ENCODE measurements at regions not wholly inside any gene's neighbourhood (a gene's known extent, or its start where the extent isn't known, plus 50 kb on each side); places are given as distances from the start of the nearest gene placed in this dataset.
"Not testable (repeated sequence)": the region's sequence is repeated elsewhere in the genome, so short reads cannot be mapped to it uniquely, and the experiment has no call there.

- in situ Hi-C loops (cut with MboI; ENCODE audit: low sequenced_read_pairs): not testable (repeated sequence)
Observed at GRCh38 chr3:192968901-192969300, 51.2 kb upstream of the MB21D2 start.

GRCh38 chr3:192980632-192981031, 63.0 kb upstream of the MB21D2 start:
- in situ Hi-C loops (cut with MboI; ENCODE audit: low sequenced_read_pairs): no loop called here

- in situ Hi-C loops (cut with MboI; ENCODE audit: low sequenced_read_pairs): no loop called here
Observed at GRCh38 chr3:192986379-192986778, 68.7 kb upstream of the MB21D2 start.

DNA sequence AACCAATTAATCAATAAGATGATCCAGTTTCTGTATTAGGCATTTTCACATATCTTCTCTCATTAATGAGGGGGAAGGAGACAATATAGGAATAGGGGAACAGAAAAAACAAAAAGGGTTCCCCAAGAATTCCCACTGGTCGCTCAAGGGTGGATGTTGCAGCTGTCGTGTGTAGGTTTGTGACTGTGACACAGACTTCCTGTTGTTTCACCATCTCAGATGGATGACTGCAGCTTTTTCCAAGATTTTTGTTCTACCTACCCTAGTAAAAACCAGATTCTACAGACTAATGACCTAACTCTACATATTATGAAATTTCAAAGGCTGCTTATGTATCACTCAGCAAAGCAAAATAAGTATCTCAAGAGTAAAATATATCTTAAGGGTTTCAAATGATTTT, 73.7 kb upstream of the MB21D2 start:
- in situ Hi-C loops (cut with MboI; ENCODE audit: low sequenced_read_pairs): no loop called here

- in situ Hi-C loops (cut with MboI; ENCODE audit: low sequenced_read_pairs): no loop called here
Observed at GRCh38 chr3:192992361-192992760, 74.7 kb upstream of the MB21D2 start.

DNA sequence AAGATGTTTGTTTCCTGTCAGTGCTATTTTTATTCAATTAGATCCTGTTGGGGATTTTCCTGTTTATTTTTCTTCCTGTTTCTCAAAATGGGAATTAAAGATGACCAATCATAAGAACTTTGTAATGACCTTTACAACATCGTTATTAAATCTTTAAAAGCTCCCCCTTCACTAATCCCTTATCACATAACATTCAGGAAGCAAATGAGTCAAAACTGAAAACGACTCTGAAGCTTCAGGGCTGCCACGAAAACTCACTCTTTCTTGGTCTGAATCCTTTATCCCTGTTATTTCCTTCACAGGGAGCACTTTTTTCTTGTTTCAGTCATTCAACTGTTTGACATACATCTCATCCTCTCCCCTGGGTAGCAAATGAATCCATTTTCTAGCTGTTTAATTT, 75.8 kb upstream of the MB21D2 start:
- in situ Hi-C loops (cut with MboI; ENCODE audit: low sequenced_read_pairs): no loop called here

DNA sequence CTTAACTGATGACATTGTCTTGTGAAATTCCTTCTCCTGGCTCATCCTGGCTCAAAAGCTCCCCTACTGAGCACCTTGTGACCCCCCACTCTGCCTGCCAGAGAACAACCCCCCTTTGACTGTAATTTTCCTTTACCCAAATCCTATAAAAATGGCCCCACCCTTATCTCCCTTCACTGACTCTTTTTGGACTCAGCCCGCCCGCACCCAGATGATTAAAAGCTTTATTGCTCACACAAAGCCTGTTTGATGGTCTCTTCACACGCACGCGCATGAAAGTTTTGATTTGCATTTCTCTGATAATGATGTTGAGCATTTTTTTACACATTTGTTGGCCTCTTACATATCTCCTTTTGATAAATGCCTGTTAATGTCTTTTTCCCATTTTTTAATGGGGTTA, 83.5 kb upstream of the MB21D2 start:
- in situ Hi-C loops (cut with MboI; ENCODE audit: low sequenced_read_pairs): not testable (repeated sequence)

DNA sequence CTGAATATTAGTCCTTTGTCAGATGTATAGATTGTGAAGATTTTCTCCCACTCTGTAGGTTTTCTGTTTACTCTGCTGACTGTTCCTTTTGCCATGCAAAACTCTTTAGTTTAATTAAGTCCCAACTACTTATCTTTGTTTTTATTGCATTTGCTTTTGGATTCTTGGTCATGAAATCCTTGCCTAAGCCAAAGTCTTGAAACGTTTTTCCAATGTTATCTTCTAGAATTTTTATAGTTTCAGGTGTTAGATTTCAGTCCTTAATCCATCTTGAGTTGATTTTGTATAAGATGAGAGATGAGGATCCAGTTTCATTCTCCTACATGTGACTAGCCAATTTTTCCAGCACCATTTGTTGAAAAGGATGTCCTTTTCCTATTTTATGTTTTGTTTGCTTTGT, 86.0 kb upstream of the MB21D2 start:
- in situ Hi-C loops (cut with MboI; ENCODE audit: low sequenced_read_pairs): not testable (repeated sequence)

GRCh38 chr3:193008654-193009053, 91.0 kb upstream of the MB21D2 start:
- in situ Hi-C loops (cut with MboI; ENCODE audit: low sequenced_read_pairs): no loop called here

GRCh38 chr3:193010191-193010590, 92.5 kb upstream of the MB21D2 start:
- in situ Hi-C loops (cut with MboI; ENCODE audit: low sequenced_read_pairs): no loop called here

DNA sequence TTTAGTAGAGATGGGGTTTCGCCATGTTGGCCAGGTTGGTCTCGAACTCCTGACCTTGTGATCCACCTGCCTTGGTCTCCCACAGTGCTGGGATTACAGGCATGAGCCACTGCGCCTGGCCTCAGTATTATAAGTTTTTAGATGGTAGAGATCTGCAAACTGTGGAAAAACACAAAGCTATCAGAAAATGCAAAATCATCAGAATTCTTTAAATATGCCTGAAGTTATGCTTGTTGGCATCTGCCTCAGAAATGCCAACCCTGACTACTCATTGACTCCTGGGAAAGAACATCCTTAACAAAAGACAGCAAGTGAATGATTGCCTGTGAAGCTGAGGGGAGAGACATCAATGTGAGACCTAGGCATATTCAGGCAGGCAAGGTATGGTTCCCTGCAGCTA, 94.3 kb upstream of the MB21D2 start:
- in situ Hi-C loops (cut with MboI; ENCODE audit: low sequenced_read_pairs): no loop called here

- in situ Hi-C loops (cut with MboI; ENCODE audit: low sequenced_read_pairs): no loop called here
Observed at GRCh38 chr3:193014902-193015301, 97.2 kb upstream of the MB21D2 start.

DNA sequence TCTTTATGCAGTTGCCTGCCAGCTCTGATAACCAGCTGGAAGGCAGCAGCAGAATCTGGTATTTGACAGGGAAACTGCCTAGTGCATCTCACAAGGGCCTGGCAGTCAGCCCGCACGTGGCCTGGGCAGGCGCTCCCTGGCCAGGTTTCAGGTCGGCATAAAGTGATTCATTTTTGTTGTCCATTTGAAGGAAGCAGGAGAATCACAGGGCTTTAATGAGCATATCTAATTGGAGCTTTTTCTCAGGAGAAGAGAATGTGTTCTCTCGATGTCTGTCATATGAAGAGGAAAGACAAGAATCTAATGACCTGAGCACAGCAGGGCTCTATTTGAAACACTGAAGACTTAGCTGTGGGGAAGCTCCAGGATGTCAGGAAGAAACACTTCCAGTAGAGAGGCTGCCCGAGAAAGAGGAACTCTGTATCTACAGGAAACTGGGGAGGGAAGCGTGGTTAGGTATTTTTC, 98.8 kb upstream of the MB21D2 start:
- in situ Hi-C loops (cut with MboI; ENCODE audit: low sequenced_read_pairs): no loop called here

GRCh38 chr3:193021506-193022010, 103.9 kb upstream of the MB21D2 start:
- in situ Hi-C loops (cut with MboI; ENCODE audit: low sequenced_read_pairs): no loop called here

DNA sequence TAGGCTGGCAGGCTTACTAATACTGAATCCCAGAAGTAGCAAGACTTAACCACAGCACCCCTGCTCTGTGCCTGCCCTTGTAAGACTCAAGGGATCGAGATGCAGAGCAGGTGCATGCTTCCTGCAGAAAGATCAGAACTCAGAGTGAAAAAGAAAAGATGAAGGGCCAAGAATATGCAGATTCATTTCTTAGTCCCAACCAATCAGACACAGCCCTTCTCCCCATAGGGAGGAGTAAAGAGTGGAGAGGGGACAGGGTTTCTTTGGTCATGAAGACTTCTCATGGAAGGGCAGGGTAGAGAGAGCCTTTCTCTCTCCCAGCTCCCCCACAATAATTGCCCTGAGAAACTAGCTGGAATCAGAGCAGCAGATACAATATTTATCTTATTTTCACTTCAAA, 105.6 kb upstream of the MB21D2 start:
- in situ Hi-C loops (cut with MboI; ENCODE audit: low sequenced_read_pairs): no loop called here

- in situ Hi-C loops (cut with MboI; ENCODE audit: low sequenced_read_pairs): loop anchor here (25.0 kb wide), 1 partner anchor 216 kb away; no protein-coding TSS in a partner anchor
Observed at GRCh38 chr3:193028258-193028657, 110.6 kb upstream of the MB21D2 start.

- in situ Hi-C loops (cut with MboI; ENCODE audit: low sequenced_read_pairs): loop anchor here (25.0 kb wide), 1 partner anchor 217 kb away; no protein-coding TSS in a partner anchor
Observed at GRCh38 chr3:193029800-193030199, 112.1 kb upstream of the MB21D2 start.

DNA sequence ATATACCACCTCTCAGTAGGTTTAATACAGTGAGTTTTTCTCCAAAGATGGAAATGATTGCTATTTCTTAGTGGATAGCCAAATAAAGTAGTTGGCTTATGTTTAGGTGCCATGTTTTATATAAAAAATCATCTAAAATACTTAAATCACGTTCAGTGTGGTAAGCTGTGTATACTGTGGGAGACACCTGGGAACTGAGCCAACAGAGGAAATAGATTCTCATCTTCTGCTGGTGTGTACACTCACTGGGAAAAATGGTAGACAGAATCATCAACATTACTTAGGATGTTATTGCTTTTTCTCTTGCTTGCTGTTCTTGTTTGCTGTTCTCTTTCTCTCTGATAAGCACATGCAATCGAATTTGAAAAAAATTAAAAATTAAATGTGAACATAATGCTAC, 112.6 kb upstream of the MB21D2 start:
- in situ Hi-C loops (cut with MboI; ENCODE audit: low sequenced_read_pairs): loop anchor here (25.0 kb wide), 1 partner anchor 218 kb away; no protein-coding TSS in a partner anchor

- in situ Hi-C loops (cut with MboI; ENCODE audit: low sequenced_read_pairs): loop anchor here (25.0 kb wide), 1 partner anchor 220 kb away; no protein-coding TSS in a partner anchor
Observed at GRCh38 chr3:193031911-193032310, 114.3 kb upstream of the MB21D2 start.

DNA sequence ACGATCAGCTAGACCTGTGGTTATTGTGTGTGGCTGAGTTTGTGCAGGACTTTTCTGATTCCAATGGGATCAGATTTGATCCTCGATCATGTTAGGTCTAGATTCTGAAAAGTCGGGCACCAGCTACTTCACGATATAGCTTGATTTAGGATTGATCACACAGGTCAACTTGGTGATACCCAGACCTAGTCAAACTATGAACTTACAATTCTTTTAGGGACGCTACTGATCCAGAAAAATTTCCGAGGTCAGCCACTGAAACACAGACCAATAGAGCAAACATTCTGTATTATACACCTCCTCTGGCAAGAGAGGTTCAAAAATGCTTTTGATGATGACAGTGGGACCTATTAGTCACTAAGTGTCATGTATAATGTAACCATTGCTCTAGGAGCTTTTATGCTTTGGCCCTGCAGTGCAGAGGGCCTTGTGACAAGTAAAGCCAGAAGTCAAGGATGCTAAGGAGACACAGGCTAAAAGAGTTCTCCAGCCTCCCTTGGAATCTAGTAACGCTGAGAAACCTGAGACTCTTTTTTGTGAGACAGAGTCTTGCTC, 115.6 kb upstream of the MB21D2 start:
- in situ Hi-C loops (cut with MboI; ENCODE audit: low sequenced_read_pairs): loop anchor here (25.0 kb wide), 1 partner anchor 221 kb away; no protein-coding TSS in a partner anchor

DNA sequence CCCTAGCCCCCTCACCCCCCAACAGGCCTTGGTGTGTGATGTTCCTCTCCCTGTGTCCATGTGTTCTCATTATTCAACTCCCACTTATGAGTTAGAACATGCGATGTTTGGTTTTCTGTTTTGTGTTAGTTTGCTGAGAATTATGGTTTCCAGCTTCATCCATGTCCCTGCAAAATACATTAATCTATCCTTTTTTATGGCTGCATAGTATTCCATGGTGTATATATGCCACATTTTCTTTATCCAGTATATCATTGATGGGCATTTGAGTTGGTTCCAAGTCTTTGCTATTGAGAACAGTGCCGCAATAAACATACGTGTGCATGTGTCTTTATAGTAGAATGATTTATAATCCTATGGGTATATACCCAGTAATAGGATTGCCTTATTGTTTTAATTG, 120.2 kb upstream of the MB21D2 start:
- in situ Hi-C loops (cut with MboI; ENCODE audit: low sequenced_read_pairs): loop anchor here (25.0 kb wide), 1 partner anchor 226 kb away; no protein-coding TSS in a partner anchor

- in situ Hi-C loops (cut with MboI; ENCODE audit: low sequenced_read_pairs): loop anchor here (25.0 kb wide), 1 partner anchor 227 kb away; no protein-coding TSS in a partner anchor
Observed at GRCh38 chr3:193039058-193039457, 121.4 kb upstream of the MB21D2 start.
